ENCODE measurements at regions not wholly inside any gene's neighbourhood (a gene's known extent, or its start where the extent isn't known, plus 50 kb on each side); places are given as distances from the start of the nearest gene placed in this dataset.
A peak's percentile ranks its signal among the peaks of the same experiment; 100 is the strongest.

GRCh38 chr11:69910519-69911309, 91.5 kb upstream of the FGF3 start:
- Histone ChIP-seq H3K27me3 (ENCODE audit: control insufficient read depth in 1 of 2, insufficient read depth in 1 of 2, low read length in 2 of 2) (peaks cover 23 to 59% of the 10 kb centered on the region in 2 experiments), H3K79me1 (replicated peaks; ENCODE audit: low read length, poor library complexity, severe bottlenecking) (no peaks in the 10 kb centered on the region), H3K36me3 (ENCODE audit: control insufficient read depth in 1 of 2, insufficient read depth in 2 of 2, low read depth in 1 of 2, low read length in 2 of 2) (no peaks in the 10 kb centered on the region), H3K4ac (ENCODE audit: low read depth in 1 of 2, low read length in 2 of 2) (no peak overlapping the region), H2BK12ac (ENCODE audit: low read length in 2 of 2) (no peak overlapping the region), H2AK5ac (ENCODE audit: low read length, severe bottlenecking) (no peak overlapping the region), H3K18ac (ENCODE audit: low read depth in 1 of 2, low read length in 2 of 2) (no peak overlapping the region), H3K9me3 (ENCODE audit: control insufficient read depth, low read length) (no peaks in the 10 kb centered on the region), H2AFZ (ENCODE audit: low read depth, low read length) (no peak overlapping the region), H3K4me3 (ENCODE audit: insufficient read depth in 1 of 2, low read depth in 1 of 2, low read length in 2 of 2) (no peak overlapping the region), H3K4me2 (ENCODE audit: low read length, poor library complexity, severe bottlenecking) (no peak overlapping the region), H3K9ac (ENCODE audit: low read length) (no peak overlapping the region), H2BK5ac (ENCODE audit: low read depth, low read length, poor library complexity, severe bottlenecking) (no peak overlapping the region), H4K8ac (ENCODE audit: low read length) (no peak overlapping the region), H2BK120ac (ENCODE audit: low read depth, low read length) (no peak overlapping the region), H2BK15ac (ENCODE audit: low read depth, poor library complexity, severe bottlenecking) (no peak overlapping the region), H3K27ac (ENCODE audit: low read length, poor library complexity, severe bottlenecking) (no peak overlapping the region), H4K91ac (ENCODE audit: low read length) (no peak overlapping the region), H3K14ac (ENCODE audit: low read length in 2 of 2) (no peak overlapping the region), H3K4me1 (ENCODE audit: control insufficient read depth, insufficient read depth, low read depth, low read length) (peaks cover 12% of the 10 kb centered on the region), H3K23ac (ENCODE audit: low read length in 2 of 2) (no peak overlapping the region)
- WGBS = 84% methylated on average over 15 of the region's 17 CpGs
- no peak for DNase-seq

- Histone ChIP-seq H2BK120ac (ENCODE audit: low read depth, low read length) (no peak overlapping the region), H3K14ac (ENCODE audit: low read length in 2 of 2) (no peak overlapping the region), H3K4me2 (ENCODE audit: low read length, poor library complexity, severe bottlenecking) (no peak overlapping the region), H3K79me1 (replicated peaks; ENCODE audit: low read length, poor library complexity, severe bottlenecking) (no peaks in the 10 kb centered on the region), H3K27ac (ENCODE audit: low read length, poor library complexity, severe bottlenecking) (no peak overlapping the region), H3K9me3 (ENCODE audit: control insufficient read depth, low read length) (no peaks in the 10 kb centered on the region), H3K27me3 (ENCODE audit: control insufficient read depth in 1 of 2, insufficient read depth in 1 of 2, low read length in 2 of 2) (peaks cover 23 to 51% of the 10 kb centered on the region in 2 experiments), H2BK12ac (ENCODE audit: low read length in 2 of 2) (no peak overlapping the region), H4K8ac (ENCODE audit: low read length) (no peak overlapping the region), H3K36me3 (ENCODE audit: control insufficient read depth in 1 of 2, insufficient read depth in 2 of 2, low read depth in 1 of 2, low read length in 2 of 2) (no peaks in the 10 kb centered on the region), H2AK5ac (ENCODE audit: low read length, severe bottlenecking) (no peak overlapping the region), H3K23ac (ENCODE audit: low read length in 2 of 2) (no peak overlapping the region), H3K4me1 (ENCODE audit: control insufficient read depth, insufficient read depth, low read depth, low read length) (peaks cover 16% of the 10 kb centered on the region), H3K4ac (ENCODE audit: low read depth in 1 of 2, low read length in 2 of 2) (no peak overlapping the region), H3K4me3 (ENCODE audit: insufficient read depth in 1 of 2, low read depth in 1 of 2, low read length in 2 of 2) (no peak overlapping the region), H3K9ac (ENCODE audit: low read length) (no peak overlapping the region), H2AFZ (ENCODE audit: low read depth, low read length) (no peak overlapping the region), H2BK5ac (ENCODE audit: low read depth, low read length, poor library complexity, severe bottlenecking) (no peak overlapping the region), H2BK15ac (ENCODE audit: low read depth, poor library complexity, severe bottlenecking) (no peak overlapping the region), H4K91ac (ENCODE audit: low read length) (no peak overlapping the region), H3K18ac (ENCODE audit: low read depth in 1 of 2, low read length in 2 of 2) (no peak overlapping the region)
- 85% methylated on average over 28 of the region's 28 CpGs for WGBS
- no peak for DNase-seq
Observed at GRCh38 chr11:69911310-69912160, 92.3 kb upstream of the FGF3 start.

- H3K27me3 ChIP-seq (ENCODE audit: control insufficient read depth in 1 of 2, insufficient read depth in 1 of 2, low read length in 2 of 2) = peaks cover 25 to 49% of the 10 kb centered on the region in 2 experiments
- H2AK5ac ChIP-seq (ENCODE audit: low read length, severe bottlenecking) = no peak overlapping the region
- no peak overlapping the region for H3K27ac ChIP-seq (ENCODE audit: low read length, poor library complexity, severe bottlenecking)
- no peaks in the 10 kb centered on the region for H3K79me1 ChIP-seq (replicated peaks; ENCODE audit: low read length, poor library complexity, severe bottlenecking)
- H4K8ac ChIP-seq (ENCODE audit: low read length) = no peak overlapping the region
- no peak overlapping the region for H3K18ac ChIP-seq (ENCODE audit: low read depth in 1 of 2, low read length in 2 of 2)
- H3K36me3 ChIP-seq (ENCODE audit: control insufficient read depth in 1 of 2, insufficient read depth in 2 of 2, low read depth in 1 of 2, low read length in 2 of 2) = no peaks in the 10 kb centered on the region
- H3K4me2 ChIP-seq (ENCODE audit: low read length, poor library complexity, severe bottlenecking) = no peak overlapping the region
- no peak overlapping the region for H3K4me3 ChIP-seq (ENCODE audit: insufficient read depth in 1 of 2, low read depth in 1 of 2, low read length in 2 of 2)
- peaks cover 16% of the 10 kb centered on the region for H3K4me1 ChIP-seq (ENCODE audit: control insufficient read depth, insufficient read depth, low read depth, low read length)
- no peak overlapping the region for H2AFZ ChIP-seq (ENCODE audit: low read depth, low read length)
- no peak overlapping the region for H2BK15ac ChIP-seq (ENCODE audit: low read depth, poor library complexity, severe bottlenecking)
- no peak for DNase-seq
- H2BK120ac ChIP-seq (ENCODE audit: low read depth, low read length) = no peak overlapping the region
- 97% methylated on average over 22 of the region's 22 CpGs for WGBS
- no peak overlapping the region for H2BK5ac ChIP-seq (ENCODE audit: low read depth, low read length, poor library complexity, severe bottlenecking)
- no peaks in the 10 kb centered on the region for H3K9me3 ChIP-seq (ENCODE audit: control insufficient read depth, low read length)
- no peak overlapping the region for H3K4ac ChIP-seq (ENCODE audit: low read depth in 1 of 2, low read length in 2 of 2)
- peak overlapping the region; percentile 28 for H4K91ac ChIP-seq (ENCODE audit: low read length)
- H3K9ac ChIP-seq (ENCODE audit: low read length) = no peak overlapping the region
- H2BK12ac ChIP-seq (ENCODE audit: low read length in 2 of 2) = no peak overlapping the region
- H3K14ac ChIP-seq (ENCODE audit: low read length in 2 of 2) = no peak overlapping the region
- no peak overlapping the region for H3K23ac ChIP-seq (ENCODE audit: low read length in 2 of 2)
Observed at GRCh38 chr11:69912161-69912910, 93.1 kb upstream of the FGF3 start.
